Posterior vena cava (tissue), 2 donors: ENCODE measurements at regions not wholly inside any gene's neighbourhood (a gene's known extent, or its start where the extent isn't known, plus 50 kb on each side); places are given as distances from the start of the nearest gene placed in this dataset.
A peak's percentile ranks its signal among the peaks of the same experiment; 100 is the strongest.

ENCODE experiments used
- DNase-seq: peaks from one replicate; pipeline ENCODE4 v3.0.0-alpha.2; 2020; ENCODE audit warnings: low spot score
- intact Hi-C, 2 donors: fragments of 100-400 bp; cut with DNase I; formaldehyde crosslinking; loops; one replicate each; pipeline versions ENCODE4 v1.14.1 to v1.14.2; 2022 to 2023
- donor health status: DM: yes; HTN: yes; CAD: no.
- donor health status: DM: yes; HTN: yes; CAD: no.

GRCh38 chr10:78314651-78315050, 281.0 kb downstream of the RPS24 start:
- intact Hi-C loops: no loop called here
- DNase-seq: no peak

DNA sequence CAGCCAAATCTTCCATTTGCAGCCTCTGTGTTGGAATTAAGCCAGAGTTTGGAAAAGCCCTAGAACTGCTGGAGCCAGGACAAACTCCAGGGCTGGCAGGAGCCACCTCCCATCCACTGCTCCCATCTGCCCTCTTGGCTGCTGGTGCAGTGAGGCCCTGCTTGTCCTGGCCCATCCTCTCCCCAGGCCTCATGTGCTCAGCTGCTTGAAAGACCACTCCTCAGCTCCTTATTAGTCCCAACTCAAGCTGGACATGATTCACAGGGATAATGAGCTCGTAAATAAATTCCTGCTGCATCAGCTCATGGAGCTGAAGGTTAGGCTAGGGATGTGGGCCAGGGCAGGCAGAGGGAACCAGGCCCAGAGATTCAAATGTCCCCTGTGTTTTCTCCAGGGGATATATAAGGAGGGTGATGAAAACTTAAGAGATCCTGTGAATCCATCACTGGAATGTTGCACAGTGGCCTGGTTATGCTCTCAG, 282.8 kb downstream of the RPS24 start:
- no peak for DNase-seq
- intact Hi-C loops: no loop called here

DNA sequence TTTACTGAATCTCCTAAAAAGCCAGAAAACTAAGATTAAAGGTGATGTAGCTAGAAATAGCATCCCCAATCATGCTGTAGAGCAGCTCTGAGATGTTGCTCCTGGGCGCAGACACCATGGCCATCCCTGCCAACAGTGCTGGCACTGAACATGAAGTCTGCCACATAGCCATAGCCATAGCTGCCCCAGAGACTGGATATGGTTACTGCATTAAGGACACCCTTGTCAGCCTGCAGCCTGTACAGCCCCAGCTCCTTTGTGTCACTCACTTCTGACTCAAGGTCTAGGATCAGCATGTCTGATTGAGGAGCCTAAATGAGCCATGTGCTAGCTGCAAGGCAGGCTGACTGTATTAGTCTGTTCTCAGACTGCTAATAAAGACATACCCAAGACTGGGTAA, 284.6 kb downstream of the RPS24 start:
- intact Hi-C loops: no loop called here
- no peak for DNase-seq

DNA sequence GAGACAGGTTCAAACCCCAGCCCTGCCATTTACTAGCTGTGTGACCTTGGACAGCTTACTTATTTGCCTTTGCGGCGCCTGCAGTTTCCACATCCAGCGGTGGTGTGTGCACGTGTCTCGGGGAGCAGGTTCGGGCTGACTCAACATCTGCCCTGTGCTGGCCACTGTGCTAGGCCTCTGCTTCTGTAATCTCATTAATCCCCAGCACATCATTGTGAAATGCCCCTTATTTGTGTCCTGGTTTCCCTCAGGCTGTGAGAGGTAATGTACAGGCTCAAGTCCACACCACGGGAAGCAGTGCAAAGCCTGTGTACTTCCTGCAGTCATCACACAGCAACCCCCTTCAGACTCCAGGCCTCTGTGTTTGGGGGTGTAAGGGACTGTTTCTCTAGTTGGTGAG, 285.7 kb downstream of the RPS24 start:
- intact Hi-C loops: no loop called here
- no peak for DNase-seq

DNA sequence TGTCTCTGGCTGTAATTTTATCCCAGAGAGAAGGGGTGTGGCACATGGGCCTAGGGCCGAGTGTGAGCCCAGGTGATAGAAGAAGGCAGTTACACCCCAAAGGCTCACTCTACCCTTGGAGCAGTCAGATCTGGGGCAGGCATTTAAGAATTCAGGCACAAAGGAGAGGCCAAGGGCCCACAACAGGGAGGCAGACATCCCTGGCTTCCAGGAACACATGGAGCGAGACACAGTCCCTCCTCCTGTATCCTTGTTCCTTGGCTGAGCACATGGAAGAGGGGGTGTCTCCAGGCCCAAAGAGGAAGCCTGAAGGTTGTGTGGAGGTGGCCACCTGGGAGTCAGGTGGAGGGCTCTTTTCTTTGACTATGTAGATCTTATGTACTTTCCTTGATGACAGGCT, 286.2 kb downstream of the RPS24 start:
- no peak for DNase-seq
- intact Hi-C loops: no loop called here

DNA sequence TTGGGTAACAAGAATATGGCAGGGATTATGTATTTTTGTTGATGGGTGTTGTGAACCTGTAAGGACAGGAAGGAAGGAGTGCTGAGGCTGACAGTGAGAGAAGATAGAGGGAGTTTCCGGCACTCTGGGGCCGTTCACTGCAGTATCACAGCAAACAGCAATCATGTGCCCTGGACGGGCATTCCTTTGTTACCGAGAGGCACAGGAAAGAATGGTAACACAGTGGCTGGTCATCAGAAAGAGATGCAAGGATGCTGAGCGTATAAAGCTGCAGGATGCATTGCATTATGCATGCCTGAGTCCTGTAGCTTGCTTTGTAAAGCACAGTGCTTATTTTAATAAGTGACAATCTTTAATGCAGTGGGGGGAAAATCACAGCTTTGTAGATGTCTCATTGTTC, 286.8 kb downstream of the RPS24 start:
- intact Hi-C loops: no loop called here

GRCh38 chr10:78321000-78321399, 287.3 kb downstream of the RPS24 start:
- intact Hi-C loops: no loop called here
- no peak for DNase-seq

More for the DNA sequence above, 286.8 kb downstream of the RPS24 start:
- no peak for DNase-seq

- DNase-seq: no peak
- intact Hi-C loops: no loop called here
These were observed 287.8 kb downstream of the RPS24 start for GRCh38 chr10:78321500-78321899.

DNA sequence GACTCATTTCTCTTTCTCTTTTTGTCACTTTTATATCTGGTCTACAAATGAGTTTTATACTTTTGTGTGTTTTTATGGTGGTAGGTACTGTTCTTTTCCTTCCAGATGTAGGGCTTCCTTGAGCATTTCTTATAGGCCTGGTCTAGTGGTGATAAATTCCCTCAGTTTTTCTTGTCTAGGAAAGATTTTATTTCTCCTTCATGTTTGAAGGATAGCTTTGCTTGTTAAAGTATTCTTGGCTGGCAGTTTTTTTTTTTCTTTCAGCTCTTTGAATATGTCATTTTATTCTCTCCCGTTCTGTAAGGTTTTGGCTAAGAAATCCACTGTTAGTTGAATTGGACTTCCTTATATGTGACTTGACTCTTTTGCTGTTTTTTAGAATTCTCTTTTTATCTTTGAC, 292.7 kb downstream of the RPS24 start:
- intact Hi-C loops: no loop called here
- DNase-seq: no peak

DNA sequence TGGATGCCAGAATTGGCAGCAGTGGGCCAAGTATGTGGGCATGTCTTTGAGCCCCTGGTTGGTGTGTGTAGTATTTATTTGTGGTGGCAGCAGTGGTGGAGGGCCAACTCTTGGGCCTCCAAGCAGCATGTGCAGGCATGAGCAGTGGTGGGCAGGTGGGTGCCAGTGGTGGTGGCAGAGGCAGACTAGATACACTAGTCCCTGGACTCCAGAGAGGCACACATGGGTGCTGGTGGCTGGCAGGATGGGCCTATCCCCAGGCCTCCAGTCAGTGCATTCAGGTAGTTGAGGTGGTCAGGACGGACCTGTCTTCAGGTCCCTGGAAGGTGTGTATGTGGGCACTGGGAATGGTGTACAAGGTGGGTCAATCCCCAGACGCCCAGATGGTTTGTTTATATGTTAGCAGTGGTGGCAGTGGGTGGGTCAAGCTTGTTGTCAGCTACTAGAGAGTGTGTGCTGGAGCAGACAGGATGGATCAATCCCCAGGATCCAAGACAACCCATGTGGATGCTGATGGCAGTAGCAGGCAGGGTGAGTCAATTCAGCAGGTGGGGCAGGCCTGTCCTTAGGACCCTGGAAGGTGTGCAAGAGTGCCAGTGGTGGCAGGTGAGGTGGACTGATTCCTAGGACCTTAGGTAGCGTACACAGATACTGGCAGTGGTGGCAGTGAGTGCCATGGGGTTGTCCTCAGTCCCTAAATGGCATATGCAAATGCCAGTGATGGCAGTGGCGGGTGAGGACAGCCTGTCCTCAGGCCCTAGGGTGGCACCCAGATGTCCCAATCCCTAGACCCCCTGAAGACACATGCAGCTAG, 294.3 kb downstream of the RPS24 start:
- no peak for DNase-seq
- intact Hi-C loops: no loop called here

- intact Hi-C loops: no loop called here
- DNase-seq: no peak
These were observed 295.1 kb downstream of the RPS24 start for GRCh38 chr10:78328592-78329404.

GRCh38 chr10:78330884-78331283, 297.2 kb downstream of the RPS24 start:
- DNase-seq: no peak

DNA sequence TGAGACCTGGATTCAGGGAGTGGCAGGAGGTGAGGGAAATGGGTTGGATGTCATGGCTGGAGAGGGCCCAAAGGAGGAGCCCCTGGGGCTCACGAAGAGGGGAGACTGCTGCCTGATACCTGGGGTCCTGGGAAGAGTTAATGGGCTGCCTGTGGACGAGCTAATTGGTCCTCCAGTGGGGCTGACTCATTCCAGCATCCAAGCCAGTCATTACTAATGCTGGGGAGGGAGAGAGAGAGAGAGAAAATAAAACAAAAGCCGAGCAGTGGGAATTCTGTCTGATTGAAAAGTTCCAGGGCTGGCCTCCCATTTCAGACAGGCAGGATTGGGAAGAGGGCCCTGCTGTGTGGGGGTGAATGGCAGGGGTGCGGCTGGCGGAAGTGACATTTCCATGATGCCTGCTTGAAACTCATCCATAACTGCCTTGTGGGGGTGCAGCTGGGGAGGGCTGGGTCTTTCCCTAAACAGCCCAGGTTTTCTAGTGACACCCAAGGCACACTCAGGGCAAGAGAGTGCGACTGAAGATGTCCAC, 297.8 kb downstream of the RPS24 start:
- intact Hi-C loops: no loop called here
- peak; percentile 86 for DNase-seq

More at GRCh38 chr10:78330884-78331283, 297.2 kb downstream of the RPS24 start:
- intact Hi-C loops: no loop called here

DNA sequence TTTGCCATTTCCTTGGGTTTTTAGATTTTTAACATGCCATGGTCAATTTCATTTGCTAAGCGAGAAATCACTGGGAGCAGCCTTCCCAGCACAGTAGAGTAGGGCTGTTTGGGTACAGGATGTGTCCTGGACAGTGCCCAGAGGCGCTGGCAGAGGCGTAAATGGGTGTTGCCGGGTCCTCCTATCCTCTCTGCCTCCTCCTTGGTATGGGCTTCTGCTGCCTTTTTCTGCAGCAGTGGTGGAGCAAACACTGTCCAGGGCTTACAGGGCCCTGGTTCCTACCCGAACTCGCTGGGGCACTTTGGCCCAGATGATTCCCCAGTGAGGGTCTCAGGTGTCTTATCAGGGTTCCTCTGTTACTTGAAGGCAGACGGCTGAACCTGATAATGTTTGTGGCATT, 298.3 kb downstream of the RPS24 start:
- no peak for DNase-seq
- intact Hi-C loops: no loop called here

DNA sequence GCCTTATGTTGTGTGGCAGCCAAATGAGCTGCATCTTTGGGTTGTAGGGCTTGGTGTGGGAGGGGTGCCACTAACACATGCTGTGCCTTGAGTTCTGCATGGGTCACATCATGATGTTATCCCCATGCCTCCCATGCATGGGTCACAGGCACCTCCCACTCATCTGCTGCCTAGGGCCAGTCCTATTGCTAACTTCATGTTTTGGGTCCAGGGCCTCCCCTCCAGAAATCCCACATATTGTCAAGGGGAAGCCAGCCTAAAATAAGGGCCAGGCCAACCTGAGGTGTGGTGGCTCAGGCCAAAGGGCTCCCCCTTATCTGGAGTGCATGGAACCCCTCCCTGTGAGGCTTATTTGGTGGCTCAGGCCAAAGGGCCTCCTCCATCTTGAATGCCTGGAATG, 299.0 kb downstream of the RPS24 start:
- DNase-seq: no peak
- intact Hi-C loops: no loop called here

DNA sequence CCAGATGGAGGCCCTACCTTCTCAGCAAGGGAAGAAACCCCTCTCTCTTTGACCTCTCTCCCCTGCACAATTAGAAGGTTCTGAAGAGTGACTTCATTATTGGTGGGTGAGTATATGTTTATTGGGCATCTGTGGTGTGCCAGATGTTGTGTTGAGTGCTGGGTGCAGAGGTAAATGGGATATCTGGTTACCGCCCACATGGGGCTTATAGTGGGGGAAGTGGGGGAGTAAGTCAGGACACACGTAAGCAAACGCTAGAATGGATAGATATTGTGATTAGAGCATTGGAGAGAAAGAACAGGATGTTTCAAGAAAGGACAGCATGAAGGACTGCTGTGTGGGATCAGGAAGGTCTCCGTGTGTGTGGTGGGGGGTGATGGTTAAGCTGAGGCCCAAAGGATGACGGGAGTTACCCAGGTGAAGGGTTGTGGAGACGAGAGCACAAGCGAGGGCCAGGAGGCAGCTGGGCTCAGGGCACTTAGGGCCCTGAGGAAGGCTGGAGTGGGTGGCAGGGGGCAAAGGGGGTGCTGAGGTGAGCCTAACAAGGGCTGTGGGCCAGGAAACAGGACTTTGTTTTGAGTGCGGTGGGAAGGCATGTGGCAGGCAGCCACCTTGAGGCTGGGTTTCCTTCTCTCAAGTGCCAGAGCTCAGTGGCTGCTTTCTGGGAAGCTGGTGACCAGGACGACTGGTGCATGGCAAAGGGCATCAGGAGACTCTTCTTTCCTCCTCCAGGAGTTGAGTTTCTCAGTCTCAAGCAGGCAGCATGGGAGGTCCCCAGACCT, 299.9 kb downstream of the RPS24 start:
- intact Hi-C loops: no loop called here
- DNase-seq: no peak

DNA sequence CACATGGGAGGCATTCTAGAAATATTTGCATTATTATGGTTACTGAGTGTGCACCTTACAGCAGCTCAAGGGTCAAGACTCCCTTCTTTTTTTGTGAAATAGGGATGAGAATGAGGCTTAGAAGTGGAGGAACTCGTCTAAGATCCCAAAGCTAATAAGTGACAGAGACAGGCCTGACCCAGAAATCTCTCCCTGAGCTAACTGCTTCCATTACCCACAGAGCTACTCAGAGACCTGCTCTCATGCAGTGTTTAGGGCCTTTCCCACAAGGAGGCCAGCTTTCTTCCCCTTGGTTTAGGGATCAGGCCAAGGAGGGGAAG, 301.7 kb downstream of the RPS24 start:
- intact Hi-C loops: no loop called here
- DNase-seq: no peak

GRCh38 chr10:78335691-78336401, 302.2 kb downstream of the RPS24 start:
- intact Hi-C loops: no loop called here
- no peak for DNase-seq

- DNase-seq: no peak
- intact Hi-C loops: no loop called here
These were observed 302.7 kb downstream of the RPS24 start for GRCh38 chr10:78336402-78336791.
